HUDEP-2 (cell line): ENCODE measurements at regions not wholly inside any gene's neighbourhood (a gene's known extent, or its start where the extent isn't known, plus 50 kb on each side); places are given as distances from the start of the nearest gene placed in this dataset.

ENCODE experiments used
- DNase-seq, 76 experiments: peaks; one replicate each; lab custom pipeline; 2025; ENCODE audit not compliant: unreplicated experiment in 76 of 76; lab: John Stamatoyannopoulos, UW

- no peak for DNase-seq
Observed at GRCh38 chr5:38039091-38039490, 199.2 kb upstream of the GDNF start.

- no peak for DNase-seq
Observed at GRCh38 chr5:38036765-38037164, 196.9 kb upstream of the GDNF start.

GRCh38 chr5:38032149-38032548, 192.3 kb upstream of the GDNF start:
- DNase-seq: no peak

GRCh38 chr5:38031304-38031703, 191.5 kb upstream of the GDNF start:
- DNase-seq: no peak

- DNase-seq: no peak
Observed at GRCh38 chr5:38029397-38030065, 189.7 kb upstream of the GDNF start.

- no peak for DNase-seq
Observed at GRCh38 chr5:38023799-38024198, 184.0 kb upstream of the GDNF start.

- no peak for DNase-seq
Observed at GRCh38 chr5:38023371-38023770, 183.5 kb upstream of the GDNF start.

- no peak for DNase-seq
Observed at GRCh38 chr5:38022631-38023030, 182.8 kb upstream of the GDNF start.

GRCh38 chr5:38018016-38018415, 178.2 kb upstream of the GDNF start:
- DNase-seq: no peak

GRCh38 chr5:38013107-38013506, 173.3 kb upstream of the GDNF start:
- no peak for DNase-seq

- DNase-seq: no peak
Observed at GRCh38 chr5:38011668-38012188, 171.9 kb upstream of the GDNF start.

- DNase-seq: no peak
Observed at GRCh38 chr5:38009749-38010358, 170.0 kb upstream of the GDNF start.

- DNase-seq: no peak
Observed at GRCh38 chr5:38008198-38008597, 168.4 kb upstream of the GDNF start.

GRCh38 chr5:37999593-37999992, 159.8 kb upstream of the GDNF start:
- no peak for DNase-seq

GRCh38 chr5:37996918-37997317, 157.1 kb upstream of the GDNF start:
- DNase-seq: no peak

- DNase-seq: no peak
Observed at GRCh38 chr5:37994729-37995128, 154.9 kb upstream of the GDNF start.

GRCh38 chr5:37991301-37992299, 151.8 kb upstream of the GDNF start:
- DNase-seq: no peak

GRCh38 chr5:37989884-37990283, 150.0 kb upstream of the GDNF start:
- DNase-seq: no peak

- no peak for DNase-seq
Observed at GRCh38 chr5:37988454-37989046, 148.7 kb upstream of the GDNF start.

GRCh38 chr5:37984300-37984699, 144.5 kb upstream of the GDNF start:
- DNase-seq: no peak

- no peak for DNase-seq
Observed at GRCh38 chr5:37983463-37983862, 143.6 kb upstream of the GDNF start.
